Activated CD8-positive, alpha-beta T cell treated with anti-CD3 and anti-CD28 coated beads, Interleukin-2, amount 10 ng/mL, durations not matched to agents 7 days and 5 days (primary cell): ENCODE measurements at regions not wholly inside any gene's neighbourhood (a gene's known extent, or its start where the extent isn't known, plus 50 kb on each side); places are given as distances from the start of the nearest gene placed in this dataset.

ENCODE experiments used
- ATAC-seq: fragments of 150-1000 bp; cut with Tn5 transposase; one replicate; pipeline ENCODE4 v1.10.0; 2021; ENCODE audit warnings: moderate library complexity
- CTCF ChIA-PET: fragments of 350-600 bp; sonication (Branson Sonifier 250); formaldehyde crosslinking; loops from one replicate; lab custom pipeline; 2021; ENCODE audit warnings: antibody characterized with exemption; lab: Charles Lee
- POLR2A ChIA-PET: fragments of 350-600 bp; sonication (Branson Sonifier 250); formaldehyde crosslinking; loops from one replicate; lab custom pipeline; 2021; ENCODE audit warnings: antibody characterized with exemption; lab: Charles Lee
- DNase-seq: peaks from one replicate; pipeline ENCODE4 v3.0.0-alpha.2; 2020
- H3K27ac Mint-ChIP-seq: one replicate; pipeline ENCODE4 v1.8.0; 2021; ENCODE audit warnings: mild to moderate bottlenecking, mixed read lengths
- H3K27me3 Mint-ChIP-seq: one replicate; pipeline ENCODE4 v1.8.0; 2021; ENCODE audit warnings: low read depth, mixed read lengths
- H3K36me3 Mint-ChIP-seq: one replicate; pipeline ENCODE4 v1.8.0; 2021; ENCODE audit warnings: low read depth, mixed read lengths
- H3K4me1 Mint-ChIP-seq: one replicate; pipeline ENCODE4 v1.8.0; 2021; ENCODE audit warnings: low read depth, mixed read lengths
- H3K4me3 Mint-ChIP-seq: one replicate; pipeline ENCODE4 v1.8.0; 2021; ENCODE audit warnings: mild to moderate bottlenecking, mixed read lengths
- H3K9me3 Mint-ChIP-seq: one replicate; pipeline ENCODE4 v1.8.0; 2022; ENCODE audit warnings: mixed read lengths; ENCODE audit not compliant: insufficient read depth

- no peaks in the 10 kb centered on the region for H3K36me3 Mint-ChIP-seq
- CTCF ChIA-PET: no interaction called here
- H3K9me3 Mint-ChIP-seq: no peaks in the 10 kb centered on the region
- no peak overlapping the region for H3K27ac Mint-ChIP-seq
- DNase-seq (no peak), ATAC-seq (no peak)
- no peaks in the 10 kb centered on the region for H3K4me1 Mint-ChIP-seq
- peaks cover 6% of the 10 kb centered on the region for H3K27me3 Mint-ChIP-seq
- H3K4me3 Mint-ChIP-seq: no peak overlapping the region
- POLR2A ChIA-PET: no interaction called here
These were observed 226.9 kb upstream of the B3GAT1 start for GRCh38 chr11:134638796-134639430.

- CTCF ChIA-PET: interaction anchor here (1.6 kb wide), 1 partner anchor 45 kb away, joined by 3 read pairs; no protein-coding TSS in a partner anchor
- H3K27me3 Mint-ChIP-seq: peaks cover 6% of the 10 kb centered on the region
- ATAC-seq: no peak
- no peak overlapping the region for H3K4me3 Mint-ChIP-seq
- no peaks in the 10 kb centered on the region for H3K9me3 Mint-ChIP-seq
- no peaks in the 10 kb centered on the region for H3K4me1 Mint-ChIP-seq
- no peaks in the 10 kb centered on the region for H3K36me3 Mint-ChIP-seq
- POLR2A ChIA-PET: no interaction called here
- DNase-seq: no peak
- H3K27ac Mint-ChIP-seq: no peak overlapping the region
These were observed 225.3 kb upstream of the B3GAT1 start for GRCh38 chr11:134637091-134638015.

GRCh38 chr11:134636071-134636470 lies 224.0 kb upstream of the B3GAT1 start:
- H3K27me3 Mint-ChIP-seq: peaks cover 6% of the 10 kb centered on the region
- ChIA-PET POLR2A (no interaction called here), CTCF (no interaction called here)
- H3K9me3 Mint-ChIP-seq: no peaks in the 10 kb centered on the region
- H3K4me1 Mint-ChIP-seq: no peaks in the 10 kb centered on the region
- no peak overlapping the region for H3K4me3 Mint-ChIP-seq
- no peaks in the 10 kb centered on the region for H3K36me3 Mint-ChIP-seq
- ATAC-seq: no peak
- DNase-seq: no peak
- no peak overlapping the region for H3K27ac Mint-ChIP-seq

GRCh38 chr11:134634897-134635831 lies 223.1 kb upstream of the B3GAT1 start:
- Mint-ChIP-seq H3K36me3 (no peaks in the 10 kb centered on the region), H3K4me1 (no peaks in the 10 kb centered on the region), H3K27me3 (peaks cover 6% of the 10 kb centered on the region), H3K4me3 (no peak overlapping the region), H3K9me3 (no peaks in the 10 kb centered on the region), H3K27ac (no peak overlapping the region)
- CTCF ChIA-PET: no interaction called here
- POLR2A ChIA-PET: no interaction called here
- ATAC-seq (no peak), DNase-seq (no peak)

- H3K36me3 Mint-ChIP-seq: no peaks in the 10 kb centered on the region
- CTCF ChIA-PET: no interaction called here
- DNase-seq (no peak), ATAC-seq (no peak)
- POLR2A ChIA-PET: no interaction called here
- no peaks in the 10 kb centered on the region for H3K9me3 Mint-ChIP-seq
- peaks cover 6% of the 10 kb centered on the region for H3K27me3 Mint-ChIP-seq
- H3K4me1 Mint-ChIP-seq: no peaks in the 10 kb centered on the region
- no peak overlapping the region for H3K27ac Mint-ChIP-seq
- H3K4me3 Mint-ChIP-seq: no peak overlapping the region
These were observed 221.2 kb upstream of the B3GAT1 start for GRCh38 chr11:134633276-134633675.

- no peak for DNase-seq
- no peak for ATAC-seq
- H3K36me3 Mint-ChIP-seq: no peaks in the 10 kb centered on the region
- no peaks in the 10 kb centered on the region for H3K9me3 Mint-ChIP-seq
- H3K4me1 Mint-ChIP-seq: no peaks in the 10 kb centered on the region
- CTCF ChIA-PET: no interaction called here
- no peak overlapping the region for H3K27ac Mint-ChIP-seq
- no peak overlapping the region for H3K4me3 Mint-ChIP-seq
- POLR2A ChIA-PET: no interaction called here
- H3K27me3 Mint-ChIP-seq: peaks cover 8% of the 10 kb centered on the region
These were observed 220.5 kb upstream of the B3GAT1 start for GRCh38 chr11:134632347-134633119.

GRCh38 chr11:134630861-134631260 lies 218.8 kb upstream of the B3GAT1 start:
- no peak for DNase-seq
- Mint-ChIP-seq H3K4me3 (no peak overlapping the region), H3K9me3 (no peaks in the 10 kb centered on the region), H3K4me1 (no peaks in the 10 kb centered on the region), H3K27ac (no peak overlapping the region), H3K27me3 (peaks cover 2% of the 10 kb centered on the region), H3K36me3 (no peaks in the 10 kb centered on the region)
- ATAC-seq: no peak
- POLR2A ChIA-PET: no interaction called here
- CTCF ChIA-PET: no interaction called here

GRCh38 chr11:134628426-134628825 lies 216.4 kb upstream of the B3GAT1 start:
- ChIA-PET CTCF (no interaction called here), POLR2A (no interaction called here)
- no peaks in the 10 kb centered on the region for H3K4me1 Mint-ChIP-seq
- peaks cover 2% of the 10 kb centered on the region for H3K27me3 Mint-ChIP-seq
- H3K27ac Mint-ChIP-seq: no peak overlapping the region
- DNase-seq: no peak
- H3K9me3 Mint-ChIP-seq: no peaks in the 10 kb centered on the region
- no peaks in the 10 kb centered on the region for H3K36me3 Mint-ChIP-seq
- H3K4me3 Mint-ChIP-seq: no peak overlapping the region
- no peak for ATAC-seq

GRCh38 chr11:134626032-134626431 lies 214.0 kb upstream of the B3GAT1 start:
- H3K9me3 Mint-ChIP-seq: no peaks in the 10 kb centered on the region
- H3K4me3 Mint-ChIP-seq: no peak overlapping the region
- peaks cover 4% of the 10 kb centered on the region for H3K27me3 Mint-ChIP-seq
- no peaks in the 10 kb centered on the region for H3K4me1 Mint-ChIP-seq
- ChIA-PET CTCF (no interaction called here), POLR2A (no interaction called here)
- ATAC-seq (no peak), DNase-seq (no peak)
- no peaks in the 10 kb centered on the region for H3K36me3 Mint-ChIP-seq
- no peak overlapping the region for H3K27ac Mint-ChIP-seq

- peaks cover 4% of the 10 kb centered on the region for H3K27me3 Mint-ChIP-seq
- no peak overlapping the region for H3K4me3 Mint-ChIP-seq
- CTCF ChIA-PET: no interaction called here
- no peaks in the 10 kb centered on the region for H3K4me1 Mint-ChIP-seq
- no peaks in the 10 kb centered on the region for H3K9me3 Mint-ChIP-seq
- H3K27ac Mint-ChIP-seq: no peak overlapping the region
- no peaks in the 10 kb centered on the region for H3K36me3 Mint-ChIP-seq
- ATAC-seq (no peak), DNase-seq (no peak)
- POLR2A ChIA-PET: no interaction called here
These were observed 213.6 kb upstream of the B3GAT1 start for GRCh38 chr11:134625631-134626030.

- no peak overlapping the region for H3K27ac Mint-ChIP-seq
- POLR2A ChIA-PET: no interaction called here
These were observed 213.1 kb upstream of the B3GAT1 start for GRCh38 chr11:134625151-134625550.

More at GRCh38 chr11:134625151-134625550, 213.1 kb upstream of the B3GAT1 start:
- Mint-ChIP-seq H3K4me3 (no peak overlapping the region), H3K4me1 (no peaks in the 10 kb centered on the region), H3K36me3 (no peaks in the 10 kb centered on the region), H3K9me3 (no peaks in the 10 kb centered on the region), H3K27me3 (peaks cover 4% of the 10 kb centered on the region)
- ATAC-seq (no peak), DNase-seq (no peak)
- CTCF ChIA-PET: no interaction called here
